ENCODE measurements at regions not wholly inside any gene's neighbourhood (a gene's known extent, or its start where the extent isn't known, plus 50 kb on each side); places are given as distances from the start of the nearest gene placed in this dataset.
"Not testable (repeated sequence)": the region's sequence is repeated elsewhere in the genome, so short reads cannot be mapped to it uniquely, and the experiment has no call there.

GRCh38 chr1:30525971-30526651 is 197.3 kb downstream of the MATN1 start:
- no peak for DNase-seq

DNA sequence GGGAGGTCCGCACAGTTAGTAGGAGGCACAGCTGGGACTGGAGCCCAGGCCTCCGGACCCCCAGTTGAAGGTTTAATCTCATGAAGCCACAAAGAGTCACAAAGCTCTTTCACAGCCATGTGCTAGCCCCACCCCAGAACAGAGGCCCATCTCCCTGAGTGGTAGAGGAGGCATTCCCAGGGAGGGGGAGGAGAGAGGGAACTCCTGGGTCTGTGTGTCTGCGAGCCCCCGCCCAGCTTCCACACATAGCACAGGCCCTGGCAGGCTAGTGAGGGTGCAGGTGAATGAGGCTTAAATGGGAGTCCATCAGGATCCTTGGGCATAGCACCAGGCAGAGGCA is 197.8 kb downstream of the MATN1 start:
- DNase-seq: no peak

DNA sequence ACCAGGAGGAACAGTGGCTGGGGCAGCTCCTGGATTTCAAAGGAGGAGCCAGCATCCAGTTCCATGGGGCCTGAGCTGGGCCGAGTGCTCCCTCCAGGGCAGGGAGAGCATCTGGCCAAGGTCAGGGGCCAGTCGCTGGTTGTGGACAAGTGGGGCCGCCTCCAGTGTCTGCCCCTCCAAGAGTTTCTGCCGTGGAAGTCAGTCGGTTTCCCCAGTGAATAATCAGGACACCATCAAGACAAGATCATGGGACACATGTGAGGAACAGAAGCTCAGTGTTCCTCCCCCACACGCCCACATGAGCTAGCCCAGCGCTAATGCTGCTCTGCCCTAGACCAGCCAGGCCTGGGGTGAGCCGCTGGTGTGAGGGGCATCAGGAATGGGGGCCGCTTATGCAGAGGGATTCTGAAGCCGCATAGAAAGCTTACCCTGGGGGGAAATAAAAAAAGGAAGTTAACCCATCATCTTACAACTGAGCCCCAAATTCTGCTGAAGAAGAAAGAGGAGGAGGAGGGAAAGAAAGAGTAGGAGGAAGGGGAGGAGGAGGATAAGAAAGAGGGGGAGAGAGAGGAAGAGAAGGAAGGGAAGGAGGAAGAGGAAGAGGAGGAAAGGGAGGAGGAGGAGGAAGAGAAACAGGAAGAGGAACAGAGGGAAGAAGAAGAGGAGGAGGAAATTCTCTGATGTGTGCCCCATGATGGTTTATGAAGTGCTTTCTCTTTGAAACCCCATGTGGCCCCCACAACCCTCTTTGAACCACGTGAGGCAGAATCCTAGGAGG is 198.4 kb downstream of the MATN1 start:
- no peak for DNase-seq

DNA sequence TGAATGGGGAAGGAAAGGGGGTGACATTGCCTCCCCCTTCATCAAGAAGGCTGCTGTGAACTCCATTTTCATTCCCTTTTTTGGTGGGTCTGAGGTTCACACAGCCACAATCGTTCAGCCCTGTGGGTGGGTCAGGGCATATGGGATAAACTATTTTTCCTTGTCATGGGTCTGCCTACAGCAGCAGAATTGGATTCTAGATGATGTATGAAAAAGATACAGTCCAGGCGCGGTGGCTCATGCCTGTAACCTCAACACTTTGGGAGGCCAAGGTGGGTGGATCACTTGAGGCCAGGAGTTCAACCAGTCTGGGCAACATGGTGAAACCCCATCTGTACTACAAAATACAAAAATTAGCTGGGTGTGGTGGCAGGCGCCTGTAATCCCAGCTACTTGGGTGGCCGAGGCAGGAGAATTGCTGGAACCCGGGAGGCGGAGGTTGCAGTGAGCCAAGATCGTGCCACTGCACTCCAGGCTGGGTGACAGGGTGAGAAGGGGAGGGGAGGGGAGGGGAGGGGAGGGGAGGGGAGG is 199.3 kb downstream of the MATN1 start:
- DNase-seq: not testable (repeated sequence)

- no peak for DNase-seq
Observed at GRCh38 chr1:30523055-30524020, 200.0 kb downstream of the MATN1 start.

GRCh38 chr1:30522031-30523004 is 201.1 kb downstream of the MATN1 start:
- DNase-seq: no peak

DNA sequence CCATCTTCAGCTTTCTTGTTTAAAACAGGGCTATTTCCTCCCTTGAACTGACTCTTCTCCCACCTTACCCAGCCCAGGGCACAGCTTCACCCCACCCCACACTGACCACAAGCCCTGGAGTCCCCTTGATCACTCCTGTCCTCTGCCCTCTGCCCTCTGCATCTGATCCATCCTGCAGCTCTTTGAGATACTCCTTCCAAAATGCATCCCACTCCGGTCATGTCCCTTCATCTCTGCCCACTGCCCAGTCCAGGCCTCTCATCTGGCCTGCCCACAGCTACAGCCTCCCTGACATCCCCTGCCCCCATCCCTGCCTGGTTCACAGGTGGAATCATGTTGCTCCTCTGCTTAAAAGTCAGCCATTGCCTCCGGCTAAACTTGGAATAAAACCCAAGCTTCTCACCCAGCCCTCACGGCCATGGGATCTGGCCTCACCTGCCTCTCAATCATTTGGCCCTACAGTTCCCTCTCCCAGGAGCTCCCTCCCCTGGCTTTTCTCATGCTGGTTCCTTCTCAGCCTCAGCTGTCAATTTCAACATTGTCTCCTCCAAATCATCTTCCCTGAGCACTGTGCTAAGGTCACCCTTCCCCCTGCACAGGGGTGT is 202.0 kb downstream of the MATN1 start:
- no peak for DNase-seq

- no peak for DNase-seq
Observed at GRCh38 chr1:30520476-30520875, 202.9 kb downstream of the MATN1 start.

DNA sequence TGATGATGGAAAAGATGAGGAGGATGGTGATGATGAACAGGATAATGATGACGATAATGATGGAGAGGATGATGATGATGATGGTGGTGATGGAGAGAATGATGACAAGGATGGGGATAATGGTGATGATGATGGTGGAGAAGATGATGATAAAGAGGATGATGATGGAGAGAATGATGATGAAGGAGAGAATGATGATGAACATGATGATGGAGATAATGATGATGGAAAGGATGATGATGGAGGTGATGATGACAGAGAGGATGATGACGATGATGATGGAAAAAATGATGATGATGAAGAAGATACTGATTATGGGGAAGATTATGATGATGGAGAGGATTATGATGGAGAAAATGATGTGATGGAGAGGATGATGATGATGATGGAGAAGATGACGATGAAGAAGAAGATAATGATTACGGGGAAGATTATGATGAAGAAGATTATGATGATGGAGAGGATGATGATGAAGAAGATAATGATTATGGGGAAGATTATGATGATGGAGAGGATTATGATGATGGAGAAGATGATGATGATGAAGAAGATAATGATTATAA is 204.1 kb downstream of the MATN1 start:
- no peak for DNase-seq

- DNase-seq: no peak
Observed at GRCh38 chr1:30518696-30519095, 204.7 kb downstream of the MATN1 start.

DNA sequence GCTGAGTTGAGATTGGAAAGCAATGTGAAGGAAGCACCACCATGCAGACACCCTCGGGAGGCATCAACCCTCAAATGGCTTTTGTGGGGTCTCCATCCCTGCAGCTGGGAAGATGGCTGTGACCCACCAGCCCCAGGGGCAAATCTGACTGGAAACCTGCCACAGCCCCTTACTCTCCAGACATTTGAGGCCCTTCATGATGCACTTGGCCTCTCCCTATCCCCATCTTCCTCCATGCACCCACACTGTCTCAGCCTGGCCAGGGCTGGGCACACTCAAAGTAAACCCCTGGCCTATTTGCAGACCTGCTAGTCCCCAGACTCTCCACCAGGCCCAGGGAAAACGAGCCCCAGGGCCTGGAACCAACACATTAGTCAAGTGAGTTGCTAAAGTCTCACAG is 205.2 kb downstream of the MATN1 start:
- DNase-seq: no peak

DNA sequence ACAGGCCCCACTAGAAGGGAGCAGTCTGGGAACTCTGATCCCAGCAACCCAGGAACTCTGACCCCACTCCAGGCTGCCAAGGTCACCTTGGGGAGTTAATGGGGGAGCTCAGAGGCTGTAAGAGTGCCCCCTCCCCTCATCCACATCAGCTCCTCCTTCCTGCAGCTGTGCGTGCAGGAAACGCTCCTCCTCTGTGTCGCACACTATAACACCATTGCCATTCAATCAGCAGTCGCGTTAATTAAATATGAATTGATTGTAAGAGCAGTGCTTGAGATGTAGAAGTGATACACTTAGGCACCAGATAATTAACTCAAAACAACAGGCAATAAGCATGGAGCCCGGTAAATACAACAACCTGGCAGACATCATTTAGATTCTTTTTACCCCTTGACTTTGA is 205.7 kb downstream of the MATN1 start:
- not testable (repeated sequence) for DNase-seq

GRCh38 chr1:30517241-30517640 is 206.1 kb downstream of the MATN1 start:
- not testable (repeated sequence) for DNase-seq

DNA sequence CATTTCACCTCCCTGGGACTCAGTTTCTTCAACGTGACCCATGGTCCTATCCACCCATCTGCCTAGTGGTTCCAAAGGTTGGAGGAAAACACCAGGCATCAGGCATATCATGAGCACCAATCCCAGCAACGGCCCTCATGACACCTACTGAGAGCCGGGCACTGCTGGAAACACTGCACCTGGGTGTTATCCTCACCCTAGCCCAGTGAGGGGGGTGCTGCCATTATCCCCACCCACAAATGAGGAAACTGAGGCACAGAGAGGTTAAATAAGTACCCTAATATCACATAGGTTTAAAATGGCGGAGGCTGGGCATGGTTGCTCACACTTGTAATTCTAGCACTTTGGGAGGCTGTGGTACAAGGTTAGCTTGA is 206.9 kb downstream of the MATN1 start:
- no peak for DNase-seq

DNA sequence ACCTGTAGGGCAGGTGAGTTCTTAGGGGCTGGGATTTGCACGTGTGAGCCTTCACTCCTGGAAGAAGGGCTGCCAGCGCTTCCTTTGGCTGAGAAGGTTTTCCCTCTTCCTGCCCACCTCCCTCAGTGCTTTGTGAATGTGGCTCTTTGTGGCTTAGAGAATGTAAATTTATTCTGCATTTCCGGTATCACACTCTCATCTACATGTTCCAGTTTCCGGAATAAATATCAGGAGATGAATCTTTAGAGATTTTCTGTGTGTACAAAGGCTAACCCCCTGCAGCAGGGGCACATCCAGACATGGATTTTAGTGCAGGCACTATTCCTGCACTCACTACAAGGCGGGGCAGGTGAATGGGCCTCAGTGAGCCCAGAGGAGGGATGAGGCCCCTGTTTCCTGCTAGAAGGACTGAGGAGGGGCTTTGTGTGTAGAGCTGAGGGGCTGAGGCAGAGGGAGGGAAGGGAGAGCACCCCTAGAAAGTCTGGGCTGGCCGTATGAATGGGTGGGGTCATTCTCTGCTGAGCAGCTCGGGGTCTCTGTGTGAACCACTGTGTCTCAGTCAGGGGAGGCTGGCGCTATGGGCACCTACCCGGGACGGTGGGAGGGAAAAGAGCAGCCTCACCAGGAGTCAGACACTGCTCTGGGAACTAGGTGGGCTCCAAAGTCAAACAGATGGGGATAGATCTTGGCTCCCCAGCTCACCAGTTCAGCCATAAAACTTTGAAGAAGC is 207.5 kb downstream of the MATN1 start:
- DNase-seq: no peak

DNA sequence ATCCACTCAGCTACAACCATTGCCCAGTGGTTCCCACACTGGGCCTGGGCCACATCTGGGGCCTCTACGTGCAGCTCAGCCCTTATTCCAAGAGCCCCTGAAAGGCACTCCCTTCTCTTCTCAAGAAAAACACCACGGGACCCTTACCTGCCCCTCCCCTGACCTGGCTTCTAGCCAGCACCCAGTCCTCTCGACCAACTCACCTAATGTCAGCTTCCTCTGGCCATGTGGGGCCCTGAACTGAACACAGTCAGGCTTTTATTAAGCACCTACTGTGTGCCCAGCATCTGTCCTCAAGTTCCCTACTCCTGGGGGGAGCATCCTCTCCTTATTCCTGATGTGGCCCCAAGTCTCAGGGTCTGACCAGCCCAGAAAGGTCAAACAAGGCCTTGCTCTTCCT is 208.4 kb downstream of the MATN1 start:
- no peak for DNase-seq

DNA sequence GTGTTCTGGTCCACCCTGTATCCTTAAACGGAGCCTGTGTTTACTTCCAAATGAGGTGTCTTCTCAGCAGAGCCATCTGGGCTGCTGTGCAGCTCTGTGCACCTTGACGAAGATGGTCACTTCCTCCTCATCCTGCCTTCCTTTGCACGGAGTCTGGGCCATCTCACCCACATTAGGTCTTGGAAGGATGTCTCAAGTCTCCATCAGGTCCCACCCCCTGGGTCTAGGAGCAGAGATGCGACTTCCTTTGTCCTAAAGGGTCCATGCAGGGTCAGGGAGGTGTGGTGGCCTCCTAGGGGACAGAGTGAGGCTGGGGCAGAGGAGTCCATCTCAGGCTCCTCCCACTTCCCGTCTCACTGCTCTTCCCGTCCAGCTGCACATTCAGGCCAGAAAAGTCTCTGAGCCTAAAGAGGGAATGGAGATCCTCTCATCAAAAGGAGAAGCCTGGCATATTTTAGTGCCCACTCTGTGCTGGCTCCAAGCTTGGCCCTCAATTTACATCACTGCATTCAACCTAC is 209.2 kb downstream of the MATN1 start:
- no peak for DNase-seq

DNA sequence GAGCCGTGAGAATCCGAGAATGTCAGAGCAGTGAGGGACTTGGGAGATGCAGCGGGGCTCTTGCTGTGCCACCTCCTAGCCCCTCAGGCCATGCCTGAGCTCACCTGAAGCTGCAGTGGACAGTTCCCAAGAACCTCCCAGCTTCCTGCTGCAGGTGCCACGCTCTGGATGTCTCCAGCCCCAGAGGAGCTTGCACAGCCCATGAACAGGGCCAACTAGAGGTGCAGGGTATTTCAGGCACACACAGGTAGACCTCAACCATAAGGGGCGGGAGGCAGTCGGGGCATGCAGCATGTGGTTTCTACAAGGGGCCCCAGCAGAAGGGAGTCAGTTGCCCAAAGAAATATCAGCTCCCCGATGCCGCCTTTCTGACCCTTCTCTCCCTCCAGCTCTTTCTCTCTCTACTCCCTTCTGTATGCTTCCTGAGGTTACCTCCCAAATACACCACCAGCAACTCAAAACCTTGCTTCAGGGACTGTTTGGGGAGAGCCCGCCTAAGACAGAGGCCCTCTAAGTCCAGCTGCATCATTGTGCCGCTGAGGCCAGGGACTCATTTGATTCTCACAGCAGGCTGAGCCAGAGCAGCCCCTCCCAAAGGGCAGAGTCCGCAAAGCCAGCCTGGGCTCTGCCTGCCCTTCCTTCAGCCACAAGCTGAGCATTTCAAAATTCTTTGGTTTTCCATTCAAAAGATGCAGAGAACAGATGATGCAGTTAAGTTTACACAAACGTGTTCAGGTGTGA is 209.8 kb downstream of the MATN1 start:
- no peak for DNase-seq

- DNase-seq: no peak
Observed at GRCh38 chr1:30512914-30513265, 210.5 kb downstream of the MATN1 start.

All from CD4-positive, alpha-beta T cell treated with Interleukin-17A for 1 hour (primary cell).